GM12878 (cell line): ENCODE measurements at regions not wholly inside any gene's neighbourhood (a gene's known extent, or its start where the extent isn't known, plus 50 kb on each side); places are given as distances from the start of the nearest gene placed in this dataset.

Experiments used
- ATAC-seq: fragments of 200-7000 bp; cut with Tn5 transposase; 3 replicates; pipeline ENCODE4 v1.9.1; 2020; ENCODE audit warnings: mild to moderate bottlenecking, moderate library complexity
- BruUV-seq: library from RNA; stranded (reverse); fragments of 400-500 nt; replicated peaks from 2 replicates; lab custom pipeline; 2021; lab: Mats Ljungman, UMichigan
- CTCF ChIA-PET: fragments of 300-600 bp; sonication (Branson Sonifier 250); formaldehyde crosslinking; extraction: SDS; loops from one replicate; lab custom pipeline; 2021; ENCODE audit warnings: inconsistent platforms; lab: Yijun Ruan, JAX
- POLR2A ChIA-PET: fragments of 350-600 bp; formaldehyde crosslinking; extraction: SDS; loops from one replicate; lab custom pipeline; 2021; ENCODE audit warnings: inconsistent platforms; lab: Charles Lee
- RAD21 ChIA-PET: fragments of 300-600 bp; sonication (Branson Sonifier 250); formaldehyde crosslinking; loops from one replicate; lab custom pipeline; 2023; ENCODE audit warnings: antibody characterized with exemption; ENCODE audit not compliant: unreplicated experiment; lab: Charles Lee
- SMC1A ChIA-PET: fragments of 300-600 bp; sonication (Branson Sonifier 250); formaldehyde crosslinking; loops from one replicate; lab custom pipeline; 2023; ENCODE audit not compliant: unreplicated experiment, uncharacterized antibody; lab: Charles Lee
- DNase-seq: peaks from one replicate; pipeline ENCODE4 v3.0.0-alpha.2; 2011; ENCODE audit warnings: low read depth, low spot score
- FAIRE-seq: peaks from 3 replicates; lab custom pipeline; 2011; peaks lifted over from hg19 to GRCh38; lab: Jason Lieb, UNC
- H2AFZ ChIP-seq: 2 replicates; pipeline ENCODE4 v1.6.0; 2011; ENCODE audit warnings: low read depth, low read length, control low read depth; ENCODE audit not compliant: control insufficient read depth
- H3K27ac ChIP-seq: 2 replicates; pipeline ENCODE4 v1.5.1; 2011; ENCODE audit warnings: control low read depth; ENCODE audit not compliant: control insufficient read depth, insufficient read depth
- H3K27me3 ChIP-seq, 2 experiments: replicated peaks in 1 of 2; 2 replicates each; pipeline versions ENCODE4 v1.6.0 to v1.6.1; 2011; ENCODE audit warnings: low read length in 1 of 2; ENCODE audit not compliant: control insufficient read depth in 2 of 2, insufficient read depth in 2 of 2
- H3K36me3 ChIP-seq, 2 experiments: 2 replicates each; pipeline ENCODE4 v1.5.1; 2011; ENCODE audit warnings: low read length in 1 of 2; ENCODE audit not compliant: control insufficient read depth in 2 of 2, insufficient read depth in 2 of 2
- H3K4me1 ChIP-seq: 2 replicates; pipeline ENCODE4 v1.6.1; 2011; ENCODE audit warnings: mild to moderate bottlenecking, low read length, moderate library complexity, mixed read lengths; ENCODE audit not compliant: control insufficient read depth, insufficient read depth
- H3K4me2 ChIP-seq: 2 replicates; pipeline ENCODE4 v1.6.0; 2011; ENCODE audit warnings: control low read depth; ENCODE audit not compliant: control insufficient read depth, insufficient read depth
- H3K4me3 ChIP-seq: fragments of 200-600 bp; sonication (generic); 2 replicates; pipeline ENCODE4 v1.5.1; 2016
- H3K79me2 ChIP-seq: 2 replicates; pipeline ENCODE4 v1.6.0; 2011; ENCODE audit warnings: low read length; ENCODE audit not compliant: control insufficient read depth, insufficient read depth
- H3K9ac ChIP-seq: 2 replicates; pipeline ENCODE4 v1.8.0; 2011; ENCODE audit warnings: low read length, control low read depth, mixed read lengths; ENCODE audit not compliant: control insufficient read depth, insufficient read depth
- H3K9me3 ChIP-seq: replicated peaks from 3 replicates; pipeline ENCODE4 v1.5.1; 2011; ENCODE audit warnings: mild to moderate bottlenecking, low read length; ENCODE audit not compliant: control insufficient read depth, insufficient read depth
- H4K20me1 ChIP-seq: 2 replicates; pipeline ENCODE4 v1.6.0; 2011; ENCODE audit not compliant: control insufficient read depth, insufficient read depth
- BHLHE40 ChIP-seq, 2 experiments: fragments of 450-650 bp in 1 of 2; IDR thresholded peaks; 2 replicates each; pipeline ENCODE4 v1.6.1; 2011 to 2017; ENCODE audit warnings: low read depth in 2 of 2, borderline replicate concordance in 1 of 2, improper control_type of control experiment in 1 of 2, low read length in 1 of 2, mild to moderate bottlenecking in 1 of 2
- CBX3 ChIP-seq: fragments of 200-600 bp; sonication (generic); IDR thresholded peaks from 2 replicates; pipeline ENCODE4 v1.6.1; 2016; ENCODE audit warnings: low read depth, borderline replicate concordance
- GATAD2B ChIP-seq: fragments of 450-650 bp; conservative IDR thresholded peaks from 2 replicates; pipeline ENCODE4 v1.6.1; 2017; ENCODE audit warnings: low read depth, mild to moderate bottlenecking, moderate library complexity
- KDM1A ChIP-seq: fragments of 200-600 bp; sonication (generic); IDR thresholded peaks from 2 replicates; pipeline ENCODE4 v1.6.1; 2016; ENCODE audit warnings: borderline replicate concordance
- ZSCAN29 ChIP-seq: fragments of 450-650 bp; IDR thresholded peaks from 2 replicates; pipeline ENCODE4 v1.6.1; 2017; ENCODE audit warnings: mild to moderate bottlenecking, moderate library complexity
- WGBS: methylation state at CpG from one replicate; pipeline ENCODE4 v1.1.6; 2016; ENCODE audit warnings: low lambda C conversion rate; ENCODE audit not compliant: insufficient replicate concordance, insufficient coverage; ENCODE audit errors: missing lambda C conversion rate; 5-methylcytosine and 5-hydroxymethylcytosine counted together
- in situ Hi-C: fragments of 300-500 bp; cut with MboI; formaldehyde crosslinking; loops from 9 replicates; pipeline ENCODE4 v1.14.3; 2018; ENCODE audit warnings: mixed read lengths
- intact Hi-C: fragments of 100-400 bp; cut with micrococcal nuclease; formaldehyde crosslinking; loops from one replicate; pipeline ENCODE4 v1.14.2; 2022; ENCODE audit not compliant: unreplicated experiment
- TF ChIP-seq, protein P1 (sequence below): IDR thresholded peaks from 2 replicates; pipeline ENCODE4 v1.6.1; 2011; ENCODE audit warnings: low read depth, mild to moderate bottlenecking, low read length, moderate library complexity, borderline replicate concordance; ENCODE audit errors: extremely low read depth
- TF ChIP-seq, protein P2 (sequence below): IDR thresholded peaks from 2 replicates; pipeline ENCODE4 v1.6.1; 2011; ENCODE audit warnings: low read depth, low read length, improper control_type of control experiment, borderline replicate concordance

DNA sequence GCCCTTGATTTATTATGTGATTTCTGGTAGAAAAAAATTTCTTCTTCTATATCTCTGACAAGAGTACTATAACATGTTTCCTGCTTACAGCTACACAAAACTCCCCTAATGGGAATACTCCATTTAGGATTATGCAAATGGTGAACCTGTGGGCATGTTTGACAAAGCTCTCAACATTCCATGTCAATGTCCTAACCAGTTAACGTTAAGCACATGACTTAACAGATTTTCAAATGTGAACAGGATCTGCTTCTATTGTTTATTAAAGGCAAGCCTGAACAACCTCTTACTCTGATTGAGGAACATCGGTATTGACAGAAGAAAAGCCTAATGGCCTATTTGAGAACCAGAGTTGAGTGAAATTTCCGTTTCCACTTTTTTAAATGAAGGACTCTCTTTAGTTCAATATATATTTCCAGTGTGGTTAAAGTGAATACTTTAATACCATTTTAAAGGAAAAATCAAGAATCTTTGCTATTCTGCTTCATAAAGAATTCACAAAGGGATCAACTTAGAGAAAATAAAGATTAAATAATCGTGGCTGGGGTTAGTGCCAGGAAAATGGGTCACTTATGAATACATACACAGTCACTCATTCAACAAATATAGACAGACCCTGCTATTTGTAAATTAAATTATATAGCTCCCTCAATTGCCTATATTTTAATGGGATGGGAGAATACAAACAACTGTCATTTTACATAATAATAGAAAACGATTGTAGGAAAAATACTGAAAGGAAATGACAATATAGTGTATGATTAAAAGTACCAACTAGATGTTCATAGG lies 300.3 kb upstream of the CBLB start:
- H3K36me3 ChIP-seq, result no peaks in the 10 kb centered on the region
- ChIA-PET CTCF (interaction anchor here (1.3 kb wide), 1 partner anchor 11 kb away, joined by 3 read pairs; no protein-coding TSS in a partner anchor), SMC1A (interaction anchor here (1.0 to 2.3 kb wide), 4 partner anchors 10 to 47 kb away, joined by 3 to 8 read pairs (median 4); no protein-coding TSS in a partner anchor), RAD21 (interaction anchor here (0.8 to 8.4 kb wide), 3 partner anchors 17 to 461 kb away, joined by 3 to 99 read pairs (median 3); no protein-coding TSS in a partner anchor), POLR2A (interaction anchor here (0.6 kb wide), 1 partner anchor 87 kb away, joined by 3 read pairs; no protein-coding TSS in a partner anchor)
- intact Hi-C loops, result no loop called here
- in situ Hi-C loops, result no loop called here
- TF ChIP-seq BHLHE40 (IDR thresholded peaks at IDR 0.05; ENCODE audit: borderline replicate concordance in 1 of 2, low read depth in 2 of 2, low read length in 1 of 2) (no peak), GATAD2B (no peak), ZSCAN29 (no peak), KDM1A (no peak), CBX3 (no peak)
- TF ChIP-seq, protein P1, sequence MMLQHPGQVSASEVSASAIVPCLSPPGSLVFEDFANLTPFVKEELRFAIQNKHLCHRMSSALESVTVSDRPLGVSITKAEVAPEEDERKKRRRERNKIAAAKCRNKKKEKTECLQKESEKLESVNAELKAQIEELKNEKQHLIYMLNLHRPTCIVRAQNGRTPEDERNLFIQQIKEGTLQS, result no peak
- TF ChIP-seq, protein P2, sequence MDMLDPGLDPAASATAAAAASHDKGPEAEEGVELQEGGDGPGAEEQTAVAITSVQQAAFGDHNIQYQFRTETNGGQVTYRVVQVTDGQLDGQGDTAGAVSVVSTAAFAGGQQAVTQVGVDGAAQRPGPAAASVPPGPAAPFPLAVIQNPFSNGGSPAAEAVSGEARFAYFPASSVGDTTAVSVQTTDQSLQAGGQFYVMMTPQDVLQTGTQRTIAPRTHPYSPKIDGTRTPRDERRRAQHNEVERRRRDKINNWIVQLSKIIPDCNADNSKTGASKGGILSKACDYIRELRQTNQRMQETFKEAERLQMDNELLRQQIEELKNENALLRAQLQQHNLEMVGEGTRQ, result no peak
- no peaks in the 10 kb centered on the region for H3K27me3 ChIP-seq
- no peak overlapping the region for H3K4me3 ChIP-seq
- no peak overlapping the region for H2AFZ ChIP-seq
- H3K4me1 ChIP-seq, result peaks cover 17% of the 10 kb centered on the region
- peaks cover 6% of the 10 kb centered on the region; the same call in 2 of the 3 replicates for H3K9me3 ChIP-seq
- H3K27ac ChIP-seq, result no peak overlapping the region
- no peak for ATAC-seq
- no peak for FAIRE-seq
- no TSS peak for BruUV-seq
- H3K4me2 ChIP-seq, result no peak overlapping the region
- no peak for DNase-seq
- no peak overlapping the region for H3K9ac ChIP-seq
- H3K79me2 ChIP-seq, result no peaks in the 10 kb centered on the region
- no peaks in the 10 kb centered on the region for H4K20me1 ChIP-seq
- WGBS, result 98% methylated on average over 5 of the region's 5 CpGs
